H9 (cell line): ENCODE measurements at regions not wholly inside any gene's neighbourhood (a gene's known extent, or its start where the extent isn't known, plus 50 kb on each side); places are given as distances from the start of the nearest gene placed in this dataset.

ENCODE experiments used
- DNase-seq: peaks from one replicate; pipeline ENCODE4 v3.0.0-alpha.2; 2017
- H2AFZ ChIP-seq: one replicate; pipeline ENCODE4 v1.6.1; 2013; ENCODE audit warnings: mild to moderate bottlenecking, low read length, control low read depth, moderate library complexity
- H2AK5ac ChIP-seq: 2 replicates; pipeline ENCODE4 v1.6.1; 2013; ENCODE audit warnings: low read length, control low read depth, mixed read lengths; ENCODE audit not compliant: insufficient read length
- H2BK120ac ChIP-seq: one replicate; pipeline ENCODE4 v1.6.1; 2013; ENCODE audit warnings: low read depth, mild to moderate bottlenecking, low read length, control low read depth, inconsistent platforms; ENCODE audit not compliant: poor library complexity, severe bottlenecking
- H2BK12ac ChIP-seq: 2 replicates; pipeline ENCODE4 v1.6.1; 2013; ENCODE audit warnings: low read length, control low read depth, mixed read lengths, low read depth; ENCODE audit not compliant: insufficient read length
- H2BK15ac ChIP-seq: 2 replicates; pipeline ENCODE4 v1.6.1; 2013; ENCODE audit warnings: low read depth, low read length, control low read depth
- H2BK20ac ChIP-seq: one replicate; pipeline ENCODE4 v1.6.1; 2013; ENCODE audit warnings: low read depth, mild to moderate bottlenecking, low read length, control low read depth, inconsistent platforms; ENCODE audit not compliant: poor library complexity, severe bottlenecking
- H2BK5ac ChIP-seq: 2 replicates; pipeline ENCODE4 v1.6.1; 2013; ENCODE audit warnings: low read length, control low read depth, mixed read lengths; ENCODE audit not compliant: insufficient read length
- H3K14ac ChIP-seq: 2 replicates; pipeline ENCODE4 v1.6.1; 2013; ENCODE audit warnings: low read length, control low read depth; ENCODE audit not compliant: insufficient read depth
- H3K18ac ChIP-seq: 2 replicates; pipeline ENCODE4 v1.6.1; 2013; ENCODE audit warnings: low read depth, mild to moderate bottlenecking, mixed read lengths, low read length, control low read depth; ENCODE audit not compliant: insufficient read length
- H3K23ac ChIP-seq: 2 replicates; pipeline ENCODE4 v1.6.1; 2013; ENCODE audit warnings: low read length, control low read depth, mixed read lengths, low read depth; ENCODE audit not compliant: insufficient read length
- H3K23me2 ChIP-seq: 2 replicates; pipeline ENCODE4 v1.6.1; 2013; ENCODE audit warnings: low read depth, mild to moderate bottlenecking, mixed read lengths, low read length, control low read depth; ENCODE audit not compliant: insufficient read length, poor library complexity, severe bottlenecking
- H3K27ac ChIP-seq: 2 replicates; pipeline ENCODE4 v1.5.1; 2013; ENCODE audit warnings: low read length, control low read depth, mixed read lengths, low read depth; ENCODE audit not compliant: insufficient read length
- H3K27me3 ChIP-seq: 2 replicates; pipeline ENCODE4 v1.6.1; 2013; ENCODE audit warnings: low read length, control low read depth, inconsistent platforms; ENCODE audit not compliant: insufficient read depth
- H3K4ac ChIP-seq: 2 replicates; pipeline ENCODE4 v1.6.1; 2013; ENCODE audit warnings: low read depth, mild to moderate bottlenecking, control low read depth, inconsistent platforms, low read length, moderate library complexity
- H3K4me1 ChIP-seq: 2 replicates; pipeline ENCODE4 v1.6.1; 2013; ENCODE audit warnings: low read length, control low read depth, inconsistent platforms; ENCODE audit not compliant: insufficient read depth
- H3K4me2 ChIP-seq: 2 replicates; pipeline ENCODE4 v1.6.1; 2013; ENCODE audit warnings: low read length, control low read depth, mixed read lengths; ENCODE audit not compliant: insufficient read length, insufficient read depth
- H3K56ac ChIP-seq: 2 replicates; pipeline ENCODE4 v1.6.1; 2013; ENCODE audit warnings: low read depth, mild to moderate bottlenecking, mixed read lengths, low read length, control low read depth; ENCODE audit not compliant: insufficient read length
- H3K79me1 ChIP-seq: 2 replicates; pipeline ENCODE4 v1.6.1; 2013; ENCODE audit warnings: low read depth, mild to moderate bottlenecking, moderate library complexity, low read length, control low read depth, inconsistent platforms; ENCODE audit not compliant: insufficient read depth, poor library complexity, severe bottlenecking
- H3K79me2 ChIP-seq: 2 replicates; pipeline ENCODE4 v1.6.1; 2013; ENCODE audit warnings: low read length, control low read depth, inconsistent platforms; ENCODE audit not compliant: insufficient read depth
- H3K9ac ChIP-seq: 2 replicates; pipeline ENCODE4 v1.6.1; 2013; ENCODE audit warnings: low read length, control low read depth, mixed read lengths; ENCODE audit not compliant: insufficient read length; ENCODE audit errors: extremely low read depth
- H3K9me3 ChIP-seq: one replicate; pipeline ENCODE4 v1.6.1; 2013; ENCODE audit warnings: low read depth, low read length, inconsistent platforms; ENCODE audit not compliant: control insufficient read depth
- H3T11ph ChIP-seq: one replicate; pipeline ENCODE4 v1.6.1; 2013; ENCODE audit warnings: mild to moderate bottlenecking, low read length, control low read depth, inconsistent platforms
- H4K20me1 ChIP-seq: one replicate; pipeline ENCODE4 v1.6.1; 2013; ENCODE audit not compliant: control insufficient read depth, insufficient read length, insufficient read depth
- H4K5ac ChIP-seq: 2 replicates; pipeline ENCODE4 v1.6.1; 2013; ENCODE audit warnings: low read depth, mild to moderate bottlenecking, mixed read lengths, low read length, control low read depth; ENCODE audit not compliant: insufficient read length
- H4K8ac ChIP-seq: replicated peaks from 2 replicates; pipeline ENCODE4 v1.6.1; 2013; ENCODE audit warnings: low read length, control low read depth, mixed read lengths, low read depth; ENCODE audit not compliant: insufficient read length
- H4K91ac ChIP-seq: 2 replicates; pipeline ENCODE4 v1.6.1; 2013; ENCODE audit warnings: low read depth, mild to moderate bottlenecking, moderate library complexity, mixed read lengths, low read length, control low read depth; ENCODE audit not compliant: insufficient read length
- H3K27ac Mint-ChIP-seq, 3 experiments: 2 replicates in 2 of 3; 3 replicates in 1 of 3; pipeline ENCODE4 v1.8.0; 2020 to 2021; ENCODE audit warnings: mixed read lengths in 3 of 3, mild to moderate bottlenecking in 1 of 3, moderate library complexity in 1 of 3
- H3K27me3 Mint-ChIP-seq: 2 replicates; pipeline ENCODE4 v1.8.0; 2021; ENCODE audit warnings: low read depth, mild to moderate bottlenecking, moderate library complexity, mixed read lengths
- H3K36me3 Mint-ChIP-seq, 3 experiments: 2 replicates in 2 of 3; 3 replicates in 1 of 3; pipeline ENCODE4 v1.8.0; 2020 to 2021; ENCODE audit warnings: low read depth in 3 of 3, mixed read lengths in 3 of 3; ENCODE audit not compliant: insufficient read depth in 1 of 3
- H3K4me1 Mint-ChIP-seq, 2 experiments: 2 replicates each; pipeline ENCODE4 v1.8.0; 2020; ENCODE audit warnings: mixed read lengths in 2 of 2
- H3K4me3 Mint-ChIP-seq, 2 experiments: 2 replicates in 1 of 2; 3 replicates in 1 of 2; pipeline ENCODE4 v1.8.0; 2020 to 2021; ENCODE audit warnings: mild to moderate bottlenecking in 2 of 2, mixed read lengths in 2 of 2, moderate library complexity in 1 of 2
- H3K9me3 Mint-ChIP-seq, 2 experiments: 2 replicates in 1 of 2; 3 replicates in 1 of 2; pipeline ENCODE4 v1.8.0; 2020; ENCODE audit warnings: mild to moderate bottlenecking in 2 of 2, mixed read lengths in 2 of 2, moderate library complexity in 1 of 2
- WGBS: extraction: QIAGEN DNeasy Blood & Tissue Kit; methylation state at CpG from one replicate; pipeline ENCODE4 v1.1.7; 2013; ENCODE audit warnings: missing lambda C conversion rate, low lambda C conversion rate, mixed read lengths; ENCODE audit not compliant: insufficient read length; ENCODE audit errors: extremely low coverage; 5-methylcytosine and 5-hydroxymethylcytosine counted together
- TF ChIP-seq, protein P1 (sequence below): fragments of 200-600 bp; sonication (generic); conservative IDR thresholded peaks from 3 replicates; pipeline ENCODE4 v1.8.0; 2021; ENCODE audit warnings: antibody characterized with exemption, mild to moderate bottlenecking

DNA sequence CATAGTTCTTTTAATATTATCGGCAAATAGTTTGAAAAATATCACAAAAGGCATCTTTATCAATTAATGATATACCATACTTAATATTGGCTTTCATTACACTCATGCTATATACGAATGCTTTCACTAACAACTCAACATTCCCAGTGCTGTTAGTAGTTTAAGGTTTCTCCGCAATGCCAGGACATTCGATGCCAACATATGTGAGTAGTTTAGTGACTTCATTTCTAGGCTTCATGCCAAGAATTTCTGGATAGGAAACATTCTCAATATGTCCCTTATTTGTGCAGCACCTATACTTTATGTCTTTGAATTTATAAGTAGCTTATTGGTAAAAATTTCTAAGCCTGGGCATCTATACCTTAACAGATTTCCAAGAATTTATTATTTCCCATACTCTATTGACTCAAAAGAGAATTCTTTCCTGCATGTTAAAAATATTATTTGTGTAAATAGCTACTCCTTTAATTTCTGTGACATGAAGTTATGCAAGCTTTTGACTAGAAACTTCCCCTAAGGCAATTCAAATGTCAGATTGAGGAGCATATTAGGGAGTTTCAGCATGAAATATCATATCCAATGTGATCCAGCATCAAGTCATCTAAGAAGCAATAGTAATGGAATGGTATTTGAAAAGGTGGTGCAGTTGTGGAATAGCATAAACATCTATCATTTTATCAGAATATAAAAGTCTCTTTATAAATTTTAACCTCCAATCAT, 236.0 kb upstream of the STXBP5 start:
- Histone ChIP-seq H3K9ac (no peak overlapping the region), H3K4ac (no peak overlapping the region), H3K18ac (no peak overlapping the region), H4K91ac (no peak overlapping the region), H3K27me3 (no peaks in the 10 kb centered on the region), H3K27ac (no peak overlapping the region), H3K4me2 (no peak overlapping the region), H2BK5ac (no peak overlapping the region), H3K23me2 (no peaks in the 10 kb centered on the region), H3K79me1 (no peaks in the 10 kb centered on the region), H3K4me1 (no peaks in the 10 kb centered on the region), H2AFZ (no peak overlapping the region), H4K8ac (no peak overlapping the region), H3K56ac (no peak overlapping the region), H2AK5ac (no peak overlapping the region), H3K79me2 (no peaks in the 10 kb centered on the region), H3K9me3 (peaks cover 21% of the 10 kb centered on the region), H4K20me1 (no peaks in the 10 kb centered on the region), H3K14ac (no peak overlapping the region), H4K5ac (no peak overlapping the region), H2BK20ac (no peak overlapping the region), H2BK12ac (no peak overlapping the region), H3T11ph (no peak overlapping the region), H3K23ac (no peak overlapping the region), H2BK15ac (no peak overlapping the region), H2BK120ac (no peak overlapping the region)
- no peaks in the 10 kb centered on the region for H3K4me1 Mint-ChIP-seq
- TF ChIP-seq, protein P1, sequence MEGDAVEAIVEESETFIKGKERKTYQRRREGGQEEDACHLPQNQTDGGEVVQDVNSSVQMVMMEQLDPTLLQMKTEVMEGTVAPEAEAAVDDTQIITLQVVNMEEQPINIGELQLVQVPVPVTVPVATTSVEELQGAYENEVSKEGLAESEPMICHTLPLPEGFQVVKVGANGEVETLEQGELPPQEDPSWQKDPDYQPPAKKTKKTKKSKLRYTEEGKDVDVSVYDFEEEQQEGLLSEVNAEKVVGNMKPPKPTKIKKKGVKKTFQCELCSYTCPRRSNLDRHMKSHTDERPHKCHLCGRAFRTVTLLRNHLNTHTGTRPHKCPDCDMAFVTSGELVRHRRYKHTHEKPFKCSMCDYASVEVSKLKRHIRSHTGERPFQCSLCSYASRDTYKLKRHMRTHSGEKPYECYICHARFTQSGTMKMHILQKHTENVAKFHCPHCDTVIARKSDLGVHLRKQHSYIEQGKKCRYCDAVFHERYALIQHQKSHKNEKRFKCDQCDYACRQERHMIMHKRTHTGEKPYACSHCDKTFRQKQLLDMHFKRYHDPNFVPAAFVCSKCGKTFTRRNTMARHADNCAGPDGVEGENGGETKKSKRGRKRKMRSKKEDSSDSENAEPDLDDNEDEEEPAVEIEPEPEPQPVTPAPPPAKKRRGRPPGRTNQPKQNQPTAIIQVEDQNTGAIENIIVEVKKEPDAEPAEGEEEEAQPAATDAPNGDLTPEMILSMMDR, result no peak
- H3K9me3 Mint-ChIP-seq, result peaks cover 29 to 33% of the 10 kb centered on the region in 2 experiments
- no peak overlapping the region for H3K27ac Mint-ChIP-seq
- no peak for DNase-seq
- WGBS, result no CpG with 5 or more reads among the region's 4 CpGs
- no peaks in the 10 kb centered on the region for H3K27me3 Mint-ChIP-seq
- H3K36me3 Mint-ChIP-seq, result peaks cover 9 to 25% (median 24%) of the 10 kb centered on the region in 3 experiments
- H3K4me3 Mint-ChIP-seq, result no peak overlapping the region
